Panc1 (cell line): ENCODE measurements at regions not wholly inside any gene's neighbourhood (a gene's known extent, or its start where the extent isn't known, plus 50 kb on each side); places are given as distances from the start of the nearest gene placed in this dataset.

Experiments used
- ATAC-seq: fragments of 200-7000 bp; cut with Tn5 transposase; 2 replicates; pipeline ENCODE4 v1.9.1; 2020; ENCODE audit warnings: mild to moderate bottlenecking, moderate library complexity
- BruUV-seq: library from RNA; stranded (reverse); fragments of 400-500 nt; replicated peaks from 2 replicates; lab custom pipeline; 2021; lab: Mats Ljungman, UMichigan
- CTCF ChIA-PET: fragments of 300-600 bp; sonication (Branson Sonifier 250); formaldehyde crosslinking; loops from one replicate; lab custom pipeline; 2022; ENCODE audit warnings: antibody characterized with exemption; lab: Charles Lee
- POLR2A ChIA-PET: fragments of 300-600 bp; sonication (Branson Sonifier 250); formaldehyde crosslinking; loops from one replicate; lab custom pipeline; 2022; ENCODE audit warnings: antibody characterized with exemption; lab: Charles Lee
- DNase-seq: peaks from one replicate; pipeline ENCODE4 v3.0.0-alpha.2; 2010; ENCODE audit warnings: low read depth, low spot score
- H3K27ac ChIP-seq: 2 replicates; pipeline ENCODE4 v1.5.1; 2011; ENCODE audit warnings: mild to moderate bottlenecking, low read length, inconsistent platforms
- H3K27me3 ChIP-seq: fragments of 200-500 bp; sonication (Bioruptor generic); 2 replicates; pipeline ENCODE4 v1.6.0; 2014; ENCODE audit warnings: low read length, inconsistent platforms; ENCODE audit not compliant: control insufficient read depth, insufficient read depth
- H3K36me3 ChIP-seq: fragments of 200-500 bp; sonication (Bioruptor generic); 2 replicates; pipeline ENCODE4 v1.5.1; 2014; ENCODE audit warnings: inconsistent platforms, mild to moderate bottlenecking, low read length, moderate library complexity; ENCODE audit not compliant: control insufficient read depth, insufficient read depth
- H3K4me1 ChIP-seq: 2 replicates; pipeline ENCODE4 v1.5.1; 2011; ENCODE audit warnings: inconsistent platforms, mild to moderate bottlenecking, low read length, moderate library complexity; ENCODE audit not compliant: control insufficient read depth, insufficient read depth
- H3K4me3 ChIP-seq, 2 experiments: 2 replicates each; pipeline ENCODE4 v1.5.1; 2011 to 2012; ENCODE audit warnings: low read depth in 2 of 2, low read length in 2 of 2, mild to moderate bottlenecking in 2 of 2, inconsistent platforms in 1 of 2, moderate library complexity in 1 of 2
- H3K9me3 ChIP-seq: fragments of 200-500 bp; sonication (Bioruptor generic); 2 replicates; pipeline ENCODE4 v1.5.1; 2014; ENCODE audit warnings: low read depth, mild to moderate bottlenecking, inconsistent platforms, low read length, moderate library complexity; ENCODE audit not compliant: control insufficient read depth, insufficient read depth
- CTCF ChIP-seq: fragments of 450-650 bp; IDR thresholded peaks from 2 replicates; pipeline ENCODE4 v1.5.1; 2017; ENCODE audit warnings: mild to moderate bottlenecking
- POLR2AphosphoS5 ChIP-seq: IDR thresholded peaks from 2 replicates; pipeline ENCODE4 v1.6.1; 2012; ENCODE audit warnings: mild to moderate bottlenecking, low read depth, low read length, moderate library complexity
- REST ChIP-seq, 2 experiments: IDR thresholded peaks; 2 replicates each; pipeline ENCODE4 v1.6.1; 2011 to 2012; ENCODE audit warnings: low read depth in 2 of 2, control low read depth in 1 of 2, low read length in 1 of 2, mild to moderate bottlenecking in 1 of 2, moderate library complexity in 1 of 2; ENCODE audit not compliant: insufficient read depth in 1 of 2
- SIN3A ChIP-seq: IDR thresholded peaks from 2 replicates; pipeline ENCODE4 v1.6.1; 2012; ENCODE audit warnings: low read depth, mild to moderate bottlenecking, low read length, moderate library complexity, borderline replicate concordance; ENCODE audit not compliant: insufficient read depth
- TCF7L2 ChIP-seq: IDR thresholded peaks from 2 replicates; pipeline ENCODE4 v1.6.1; 2011; ENCODE audit warnings: mild to moderate bottlenecking, low read depth, low read length, inconsistent platforms
- in situ Hi-C: cut with HindIII; loops from 2 replicates; pipeline ENCODE4 v1.10.0; 2016; ENCODE audit warnings: low sequenced_read_pairs, low pct_unique_long_range_greater_than_20kb
- intact Hi-C: fragments of 100-400 bp; cut with micrococcal nuclease; formaldehyde crosslinking; loops from one replicate; pipeline ENCODE4 v1.10.0; 2022; ENCODE audit not compliant: unreplicated experiment

GRCh38 chr1:218851586-218851985 is 322.1 kb upstream of the LYPLAL1 start:
- no peak for TF ChIP-seq CTCF
- TF ChIP-seq POLR2AphosphoS5 = no peak
- TF ChIP-seq REST (IDR thresholded peaks at IDR 0.05; ENCODE audit: insufficient read depth in 1 of 2, low read depth in 2 of 2, low read length in 1 of 2) = no peak
- TF ChIP-seq SIN3A = no peak
- no peak for TF ChIP-seq TCF7L2
- H3K36me3 ChIP-seq = no peaks in the 10 kb centered on the region
- H3K4me3 ChIP-seq = no peak overlapping the region
- BruUV-seq = no TSS peak
- ATAC-seq = no peak
- H3K27ac ChIP-seq = no peak overlapping the region
- in situ Hi-C loops = no loop called here
- POLR2A ChIA-PET = no interaction called here
- CTCF ChIA-PET = no interaction called here
- H3K4me1 ChIP-seq = no peaks in the 10 kb centered on the region; the same call in 1 of the 2 replicates
- H3K27me3 ChIP-seq = no peaks in the 10 kb centered on the region
- intact Hi-C loops = no loop called here
- H3K9me3 ChIP-seq = no peaks in the 10 kb centered on the region
- DNase-seq = no peak

- ATAC-seq (no peak), DNase-seq (no peak)
- Histone ChIP-seq H3K9me3 (no peaks in the 10 kb centered on the region), H3K27me3 (no peaks in the 10 kb centered on the region), H3K4me1 (no peaks in the 10 kb centered on the region; the same call in 1 of the 2 replicates), H3K36me3 (no peaks in the 10 kb centered on the region), H3K27ac (no peak overlapping the region), H3K4me3 (no peak overlapping the region)
- in situ Hi-C loops (no loop called here), intact Hi-C loops (no loop called here)
- TF ChIP-seq SIN3A (no peak), POLR2AphosphoS5 (no peak), CTCF (no peak), TCF7L2 (no peak), REST (IDR thresholded peaks at IDR 0.05; ENCODE audit: insufficient read depth in 1 of 2, low read depth in 2 of 2, low read length in 1 of 2) (no peak)
- no TSS peak for BruUV-seq
- ChIA-PET CTCF (no interaction called here), POLR2A (no interaction called here)
Observed at GRCh38 chr1:218852527-218852926, 321.2 kb upstream of the LYPLAL1 start.
